ENCODE measurements at regions not wholly inside any gene's neighbourhood (a gene's known extent, or its start where the extent isn't known, plus 50 kb on each side); places are given as distances from the start of the nearest gene placed in this dataset.

GRCh38 chr14:22202313-22202712 lies 386.7 kb downstream of the DAD1 start:
- TF ChIP-seq, protein P1, sequence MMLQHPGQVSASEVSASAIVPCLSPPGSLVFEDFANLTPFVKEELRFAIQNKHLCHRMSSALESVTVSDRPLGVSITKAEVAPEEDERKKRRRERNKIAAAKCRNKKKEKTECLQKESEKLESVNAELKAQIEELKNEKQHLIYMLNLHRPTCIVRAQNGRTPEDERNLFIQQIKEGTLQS (CRISPR knock-in tag; IDR thresholded peaks at IDR 0.05): no peak
- TF ChIP-seq TOPORS (CRISPR knock-in tag; IDR thresholded peaks at IDR 0.05) (no peak), ZNF44 (CRISPR knock-in tag; IDR thresholded peaks at IDR 0.05) (no peak), ISL2 (CRISPR knock-in tag; IDR thresholded peaks at IDR 0.05) (no peak), EZH2 (conservative IDR thresholded peaks at IDR 0.05; ENCODE audit: low read depth, low read length) (no peak), IRF2 (CRISPR knock-in tag; IDR thresholded peaks at IDR 0.05) (no peak), SNAPC4 (CRISPR knock-in tag; IDR thresholded peaks at IDR 0.05) (no peak), ZBTB40 (IDR thresholded peaks at IDR 0.05) (no peak), ZBTB40 (CRISPR knock-in tag; IDR thresholded peaks at IDR 0.05) (no peak), ZBTB1 (CRISPR knock-in tag; IDR thresholded peaks at IDR 0.05; ENCODE audit: borderline replicate concordance) (no peak), SMC3 (IDR thresholded peaks at IDR 0.05; ENCODE audit: low read length) (no peak), HDAC6 (IDR thresholded peaks at IDR 0.05; ENCODE audit: low read depth, low read length) (no peak)
- TF ChIP-seq, protein P2, sequence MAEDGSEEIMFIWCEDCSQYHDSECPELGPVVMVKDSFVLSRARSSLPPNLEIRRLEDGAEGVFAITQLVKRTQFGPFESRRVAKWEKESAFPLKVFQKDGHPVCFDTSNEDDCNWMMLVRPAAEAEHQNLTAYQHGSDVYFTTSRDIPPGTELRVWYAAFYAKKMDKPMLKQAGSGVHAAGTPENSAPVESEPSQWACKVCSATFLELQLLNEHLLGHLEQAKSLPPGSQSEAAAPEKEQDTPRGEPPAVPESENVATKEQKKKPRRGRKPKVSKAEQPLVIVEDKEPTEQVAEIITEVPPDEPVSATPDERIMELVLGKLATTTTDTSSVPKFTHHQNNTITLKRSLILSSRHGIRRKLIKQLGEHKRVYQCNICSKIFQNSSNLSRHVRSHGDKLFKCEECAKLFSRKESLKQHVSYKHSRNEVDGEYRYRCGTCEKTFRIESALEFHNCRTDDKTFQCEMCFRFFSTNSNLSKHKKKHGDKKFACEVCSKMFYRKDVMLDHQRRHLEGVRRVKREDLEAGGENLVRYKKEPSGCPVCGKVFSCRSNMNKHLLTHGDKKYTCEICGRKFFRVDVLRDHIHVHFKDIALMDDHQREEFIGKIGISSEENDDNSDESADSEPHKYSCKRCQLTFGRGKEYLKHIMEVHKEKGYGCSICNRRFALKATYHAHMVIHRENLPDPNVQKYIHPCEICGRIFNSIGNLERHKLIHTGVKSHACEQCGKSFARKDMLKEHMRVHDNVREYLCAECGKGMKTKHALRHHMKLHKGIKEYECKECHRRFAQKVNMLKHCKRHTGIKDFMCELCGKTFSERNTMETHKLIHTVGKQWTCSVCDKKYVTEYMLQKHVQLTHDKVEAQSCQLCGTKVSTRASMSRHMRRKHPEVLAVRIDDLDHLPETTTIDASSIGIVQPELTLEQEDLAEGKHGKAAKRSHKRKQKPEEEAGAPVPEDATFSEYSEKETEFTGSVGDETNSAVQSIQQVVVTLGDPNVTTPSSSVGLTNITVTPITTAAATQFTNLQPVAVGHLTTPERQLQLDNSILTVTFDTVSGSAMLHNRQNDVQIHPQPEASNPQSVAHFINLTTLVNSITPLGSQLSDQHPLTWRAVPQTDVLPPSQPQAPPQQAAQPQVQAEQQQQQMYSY (CRISPR knock-in tag; IDR thresholded peaks at IDR 0.05): no peak
- TF ChIP-seq, protein P3, sequence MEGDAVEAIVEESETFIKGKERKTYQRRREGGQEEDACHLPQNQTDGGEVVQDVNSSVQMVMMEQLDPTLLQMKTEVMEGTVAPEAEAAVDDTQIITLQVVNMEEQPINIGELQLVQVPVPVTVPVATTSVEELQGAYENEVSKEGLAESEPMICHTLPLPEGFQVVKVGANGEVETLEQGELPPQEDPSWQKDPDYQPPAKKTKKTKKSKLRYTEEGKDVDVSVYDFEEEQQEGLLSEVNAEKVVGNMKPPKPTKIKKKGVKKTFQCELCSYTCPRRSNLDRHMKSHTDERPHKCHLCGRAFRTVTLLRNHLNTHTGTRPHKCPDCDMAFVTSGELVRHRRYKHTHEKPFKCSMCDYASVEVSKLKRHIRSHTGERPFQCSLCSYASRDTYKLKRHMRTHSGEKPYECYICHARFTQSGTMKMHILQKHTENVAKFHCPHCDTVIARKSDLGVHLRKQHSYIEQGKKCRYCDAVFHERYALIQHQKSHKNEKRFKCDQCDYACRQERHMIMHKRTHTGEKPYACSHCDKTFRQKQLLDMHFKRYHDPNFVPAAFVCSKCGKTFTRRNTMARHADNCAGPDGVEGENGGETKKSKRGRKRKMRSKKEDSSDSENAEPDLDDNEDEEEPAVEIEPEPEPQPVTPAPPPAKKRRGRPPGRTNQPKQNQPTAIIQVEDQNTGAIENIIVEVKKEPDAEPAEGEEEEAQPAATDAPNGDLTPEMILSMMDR (CRISPR knock-in tag; IDR thresholded peaks at IDR 0.05): no peak

Measured in HepG2 (cell line).